PC-9 (cell line): ENCODE measurements at regions not wholly inside any gene's neighbourhood (a gene's known extent, or its start where the extent isn't known, plus 50 kb on each side); places are given as distances from the start of the nearest gene placed in this dataset.

Experiments
- EZH2 ChIP-seq: fragments of 200-600 bp; sonication (generic); IDR thresholded peaks from 2 replicates; pipeline ENCODE4 v1.8.0; 2017; ENCODE audit warnings: antibody characterized with exemption, low read depth
- TF ChIP-seq, protein P1 (sequence below): fragments of 200-600 bp; sonication (generic); conservative IDR thresholded peaks from 2 replicates; pipeline ENCODE4 v1.6.1; 2017; ENCODE audit warnings: mixed run types, antibody characterized with exemption, mild to moderate bottlenecking, moderate library complexity

DNA sequence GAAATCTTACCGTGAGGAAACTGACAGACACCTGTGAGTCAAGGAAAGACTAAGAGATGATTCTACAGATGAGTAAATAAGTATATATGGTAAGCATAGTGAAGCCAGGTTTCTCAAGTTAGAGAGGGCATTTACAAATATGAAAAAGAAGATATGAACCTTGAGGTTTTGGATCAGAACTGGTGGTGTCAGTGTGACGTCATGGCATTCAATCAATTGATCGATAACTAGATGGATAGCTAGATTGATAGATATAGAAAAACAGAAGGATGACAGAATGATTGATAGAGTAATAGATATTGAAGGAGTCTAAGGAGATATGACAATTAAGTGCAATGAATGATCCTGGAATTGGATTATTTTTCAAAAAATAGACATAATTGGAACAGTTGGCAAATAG, 350.2 kb upstream of the MC4R start:
- TF ChIP-seq EZH2 = no peak
- TF ChIP-seq, protein P1, sequence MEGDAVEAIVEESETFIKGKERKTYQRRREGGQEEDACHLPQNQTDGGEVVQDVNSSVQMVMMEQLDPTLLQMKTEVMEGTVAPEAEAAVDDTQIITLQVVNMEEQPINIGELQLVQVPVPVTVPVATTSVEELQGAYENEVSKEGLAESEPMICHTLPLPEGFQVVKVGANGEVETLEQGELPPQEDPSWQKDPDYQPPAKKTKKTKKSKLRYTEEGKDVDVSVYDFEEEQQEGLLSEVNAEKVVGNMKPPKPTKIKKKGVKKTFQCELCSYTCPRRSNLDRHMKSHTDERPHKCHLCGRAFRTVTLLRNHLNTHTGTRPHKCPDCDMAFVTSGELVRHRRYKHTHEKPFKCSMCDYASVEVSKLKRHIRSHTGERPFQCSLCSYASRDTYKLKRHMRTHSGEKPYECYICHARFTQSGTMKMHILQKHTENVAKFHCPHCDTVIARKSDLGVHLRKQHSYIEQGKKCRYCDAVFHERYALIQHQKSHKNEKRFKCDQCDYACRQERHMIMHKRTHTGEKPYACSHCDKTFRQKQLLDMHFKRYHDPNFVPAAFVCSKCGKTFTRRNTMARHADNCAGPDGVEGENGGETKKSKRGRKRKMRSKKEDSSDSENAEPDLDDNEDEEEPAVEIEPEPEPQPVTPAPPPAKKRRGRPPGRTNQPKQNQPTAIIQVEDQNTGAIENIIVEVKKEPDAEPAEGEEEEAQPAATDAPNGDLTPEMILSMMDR = no peak
